Mammary epithelial cell (primary cell): ENCODE measurements at regions not wholly inside any gene's neighbourhood (a gene's known extent, or its start where the extent isn't known, plus 50 kb on each side); places are given as distances from the start of the nearest gene placed in this dataset.

Experiments
- CTCF ChIP-seq, 2 donors: IDR thresholded peaks in 1 of 2; conservative IDR thresholded peaks in 1 of 2; 2 replicates each; pipeline ENCODE4 v1.5.1; 2011 to 2012; ENCODE audit warnings: inconsistent platforms in 2 of 2, low read length in 2 of 2, mild to moderate bottlenecking in 2 of 2, control low read depth in 1 of 2, low read depth in 1 of 2; ENCODE audit not compliant: insufficient read depth in 1 of 2; ENCODE audit errors: extremely low read depth in 1 of 2
- EZH2 ChIP-seq: IDR thresholded peaks from 2 replicates; pipeline ENCODE4 v1.6.1; 2012; ENCODE audit warnings: low read length, inconsistent platforms, borderline replicate concordance

- TF ChIP-seq CTCF (conservative IDR thresholded peaks at IDR 0.05 in 1 of 2, IDR thresholded peaks at IDR 0.05 in 1 of 2; ENCODE audit: extremely low read depth in 1 of 2, insufficient read depth in 1 of 2, low read depth in 1 of 2, low read length in 2 of 2), result no peak
- no peak for TF ChIP-seq EZH2
Measured at GRCh38 chr1:65022216-65022615, 55.9 kb upstream of the JAK1 start.
